SK-MEL-5 (cell line): ENCODE measurements at regions not wholly inside any gene's neighbourhood (a gene's known extent, or its start where the extent isn't known, plus 50 kb on each side); places are given as distances from the start of the nearest gene placed in this dataset.
"Not testable (repeated sequence)": the region's sequence is repeated elsewhere in the genome, so short reads cannot be mapped to it uniquely, and the experiment has no call there.

Source experiments
- DNase-seq: peaks from one replicate; pipeline ENCODE4 v3.0.0-alpha.2; 2016; ENCODE audit warnings: low read depth, low spot score
- in situ Hi-C: cut with HindIII; loops from 2 replicates; pipeline ENCODE4 v1.10.0; 2016; ENCODE audit warnings: low sequenced_read_pairs, high pct_unique_total_duplicates, low pct_unique_long_range_greater_than_20kb

- DNase-seq = no peak
- in situ Hi-C loops = no loop called here
These were observed 567.8 kb downstream of the IPMK start for GRCh38 chr10:57699944-57700343.

DNA sequence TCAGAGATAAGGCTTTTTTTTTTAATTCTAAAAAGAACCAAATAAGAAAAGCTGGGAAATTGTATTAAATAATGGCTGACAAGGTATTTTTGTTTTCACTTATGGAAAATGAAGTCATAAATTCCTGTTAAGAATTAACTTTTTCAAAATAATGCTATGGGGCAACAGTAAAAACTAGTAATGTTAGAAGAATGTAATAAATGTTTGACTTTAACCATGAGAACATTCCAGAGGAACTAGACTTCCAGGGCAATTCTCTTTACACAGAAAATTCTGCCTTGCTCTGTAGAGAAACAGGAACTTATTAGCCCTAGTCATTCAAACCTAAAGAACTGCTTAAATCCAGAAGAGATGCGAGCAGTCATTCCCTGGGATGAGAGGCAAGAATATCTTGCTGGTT is 571.1 kb downstream of the IPMK start:
- in situ Hi-C loops = no loop called here
- DNase-seq = peak; percentile 3

GRCh38 chr10:57694956-57695608 is 572.6 kb downstream of the IPMK start:
- no peak for DNase-seq
- in situ Hi-C loops = no loop called here

GRCh38 chr10:57692255-57692980 is 575.3 kb downstream of the IPMK start:
- DNase-seq = peak; percentile 87
- in situ Hi-C loops = no loop called here

DNA sequence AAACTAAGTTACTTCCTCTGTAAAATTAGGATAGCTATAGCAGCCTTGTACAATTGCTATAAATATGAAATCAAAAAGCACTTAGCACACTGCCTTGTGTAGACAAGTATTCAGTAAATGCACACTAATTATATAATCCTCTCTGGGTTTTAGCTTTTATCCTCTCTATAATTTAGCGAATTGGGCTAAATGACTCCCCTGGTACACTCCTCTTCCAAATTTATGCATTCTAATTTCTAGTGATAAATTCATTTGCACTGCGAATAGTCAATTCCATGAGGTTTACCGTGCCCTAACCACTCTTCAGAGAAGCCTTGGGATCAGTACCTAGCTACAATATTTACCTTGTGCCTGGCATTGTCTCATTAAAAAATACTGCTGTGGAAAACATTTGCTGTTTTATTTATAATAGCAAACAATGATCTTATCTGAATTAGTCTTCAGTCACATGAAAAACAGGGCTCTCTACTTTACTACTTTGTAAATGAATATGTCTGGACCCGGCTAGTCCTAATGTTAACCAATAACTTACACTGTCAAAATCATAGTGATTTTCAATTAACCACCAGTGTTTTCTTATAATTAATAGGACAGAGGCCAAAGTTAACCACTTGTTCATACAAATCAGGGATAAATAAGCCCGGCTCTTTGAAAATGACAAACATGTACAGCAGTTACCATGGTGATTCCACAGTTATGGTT is 577.9 kb downstream of the IPMK start:
- no peak for DNase-seq
- in situ Hi-C loops = no loop called here

GRCh38 chr10:57679916-57680315 is 587.8 kb downstream of the IPMK start:
- in situ Hi-C loops = no loop called here
- DNase-seq = no peak

- in situ Hi-C loops = no loop called here
- DNase-seq = no peak
These were observed 592.6 kb downstream of the IPMK start for GRCh38 chr10:57675125-57675524.

DNA sequence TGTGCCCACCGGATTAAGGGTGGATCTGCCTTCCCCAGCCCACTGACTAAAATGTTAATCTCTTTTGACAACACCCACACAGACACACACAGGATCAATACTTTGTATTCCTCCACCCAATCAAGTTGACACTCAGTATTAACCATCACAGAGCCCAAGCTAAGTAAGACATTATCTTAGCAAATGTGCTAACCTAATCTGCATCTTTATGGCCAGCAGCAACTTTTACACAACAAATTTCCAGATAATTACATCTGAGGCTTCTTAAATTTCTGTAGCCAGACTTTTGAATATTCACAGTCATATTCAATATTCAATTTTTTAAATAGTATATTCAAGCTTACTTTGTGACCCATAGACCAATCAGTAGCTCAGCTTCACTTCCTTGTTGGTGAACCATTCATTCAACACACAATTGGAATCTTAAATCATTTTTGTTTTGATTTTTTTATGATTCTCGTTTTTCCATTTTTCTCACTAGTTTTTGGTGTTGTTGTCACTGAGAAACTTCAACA is 594.2 kb downstream of the IPMK start:
- DNase-seq = no peak
- in situ Hi-C loops = no loop called here

GRCh38 chr10:57664815-57665214 is 602.9 kb downstream of the IPMK start:
- in situ Hi-C loops = no loop called here
- DNase-seq = no peak

DNA sequence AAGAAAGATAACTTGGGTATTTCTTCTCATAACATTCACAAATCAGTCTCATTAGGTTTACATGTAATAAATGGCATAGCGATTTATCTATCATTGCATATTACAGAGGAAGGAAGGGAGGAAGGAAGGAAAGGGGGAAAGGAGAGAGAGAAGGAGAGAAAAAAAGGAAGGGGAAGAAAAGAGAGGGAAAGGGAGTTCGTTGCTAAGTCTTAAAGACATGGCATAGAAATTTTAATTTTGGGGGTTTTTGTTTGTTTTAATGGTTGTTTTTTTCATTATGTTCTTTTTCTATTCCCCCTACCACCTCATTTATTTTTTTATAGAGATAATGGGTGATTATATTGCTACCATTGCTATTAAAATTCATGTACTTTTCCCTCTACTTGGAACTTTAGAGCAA is 604.3 kb downstream of the IPMK start:
- DNase-seq = no peak
- in situ Hi-C loops = no loop called here

- DNase-seq = no peak
- in situ Hi-C loops = no loop called here
These were observed 606.5 kb downstream of the IPMK start for GRCh38 chr10:57661206-57661605.

DNA sequence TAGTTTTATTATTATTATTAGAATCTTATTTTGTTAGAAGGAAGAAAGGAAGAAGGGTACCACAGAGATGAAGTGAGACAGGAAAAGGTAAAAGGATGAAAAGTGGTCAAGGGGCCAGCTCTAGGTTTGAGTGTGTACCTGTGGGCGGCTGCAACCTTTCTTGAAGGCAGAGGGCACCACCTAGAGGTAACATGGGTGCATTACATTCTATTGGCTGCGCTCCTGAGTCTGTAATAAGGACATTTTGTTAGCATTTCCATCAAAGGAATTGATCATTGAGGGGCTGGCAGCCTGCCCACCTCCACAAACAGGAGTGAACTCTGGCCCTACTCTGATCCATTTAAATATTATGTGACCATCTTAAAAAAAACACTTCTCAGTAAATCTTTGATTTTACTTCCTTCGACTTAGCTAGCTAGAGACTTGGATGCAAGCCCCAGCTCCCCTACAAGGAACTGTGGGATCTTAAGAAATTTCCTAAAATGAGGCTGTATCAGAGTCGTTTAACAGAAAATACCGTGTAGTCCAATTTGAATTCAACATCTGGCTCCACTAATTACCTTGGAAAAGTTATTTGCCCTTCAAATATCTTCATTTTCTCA is 610.4 kb downstream of the IPMK start:
- DNase-seq = peak; percentile 63
- in situ Hi-C loops = no loop called here

GRCh38 chr10:57654856-57655255 is 612.8 kb downstream of the IPMK start:
- no peak for DNase-seq
- in situ Hi-C loops = no loop called here

DNA sequence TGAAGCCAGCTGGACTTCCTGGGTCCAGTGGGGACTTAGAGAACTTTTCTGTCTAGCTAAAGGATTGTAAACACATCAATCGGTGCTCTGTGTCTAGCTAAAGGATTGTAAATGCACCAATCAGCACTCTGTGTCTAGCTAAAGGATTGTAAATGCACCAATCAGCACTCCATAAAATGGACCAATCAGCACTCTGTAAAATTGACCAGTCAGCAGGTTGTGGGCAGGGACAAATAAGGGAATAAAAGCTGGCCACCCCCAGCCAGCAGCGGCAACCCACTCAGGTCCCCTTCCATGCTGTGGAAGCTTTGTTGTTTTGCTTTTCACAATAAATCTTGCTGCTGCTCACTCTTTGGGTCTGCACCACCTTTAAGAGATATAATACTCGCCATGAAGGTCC is 622.6 kb downstream of the IPMK start:
- in situ Hi-C loops, DNase-seq: not testable (repeated sequence)

DNA sequence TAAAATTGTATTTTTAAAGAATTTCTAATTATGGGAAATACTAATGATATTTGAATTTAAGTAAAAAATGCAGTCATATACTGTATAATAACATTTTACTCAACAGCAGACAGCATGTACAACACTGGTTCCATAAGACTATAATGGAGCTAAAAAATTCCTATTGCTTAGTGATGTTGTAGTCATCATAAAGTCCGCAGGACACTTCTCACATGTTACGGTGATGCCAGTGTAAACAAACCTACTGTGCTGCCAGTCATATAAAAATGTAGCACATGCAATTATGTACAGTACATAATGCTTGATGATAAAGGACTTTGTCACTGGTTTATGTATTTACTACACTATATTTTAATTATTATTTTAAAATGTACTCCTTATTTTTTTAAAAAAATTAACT is 629.3 kb downstream of the IPMK start:
- in situ Hi-C loops = no loop called here
- no peak for DNase-seq

DNA sequence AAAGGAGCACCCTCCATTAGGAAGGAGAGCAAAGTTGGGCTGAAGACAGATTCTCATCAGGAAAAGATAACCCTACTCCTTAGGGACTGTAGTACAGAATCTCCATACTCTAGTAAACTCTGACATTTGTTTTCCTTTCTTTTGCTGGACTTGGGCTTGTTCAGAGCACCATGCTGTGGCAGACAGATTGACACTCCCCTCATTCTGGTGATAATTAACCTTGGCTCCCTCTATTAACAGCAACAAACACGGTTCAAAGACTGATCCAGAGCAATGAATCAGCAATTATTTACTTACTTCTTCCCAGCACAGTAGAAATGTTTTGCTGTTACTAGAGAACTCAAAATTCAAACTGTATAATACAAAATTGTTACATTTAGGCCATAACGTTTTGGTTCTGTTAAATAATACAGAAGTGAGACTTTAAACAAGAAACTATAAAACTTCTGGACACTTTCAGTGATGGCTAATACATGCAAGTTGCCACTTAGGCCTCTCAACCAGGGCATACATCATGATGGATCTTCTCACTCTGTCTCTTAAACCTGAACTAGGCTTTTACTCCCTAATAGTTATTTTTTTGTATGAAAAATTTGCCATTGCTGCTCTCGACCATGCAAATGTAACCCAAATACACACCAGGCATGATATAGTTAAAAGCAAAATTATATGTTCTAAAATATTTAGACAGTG is 639.0 kb downstream of the IPMK start:
- DNase-seq = no peak
- in situ Hi-C loops = no loop called here

DNA sequence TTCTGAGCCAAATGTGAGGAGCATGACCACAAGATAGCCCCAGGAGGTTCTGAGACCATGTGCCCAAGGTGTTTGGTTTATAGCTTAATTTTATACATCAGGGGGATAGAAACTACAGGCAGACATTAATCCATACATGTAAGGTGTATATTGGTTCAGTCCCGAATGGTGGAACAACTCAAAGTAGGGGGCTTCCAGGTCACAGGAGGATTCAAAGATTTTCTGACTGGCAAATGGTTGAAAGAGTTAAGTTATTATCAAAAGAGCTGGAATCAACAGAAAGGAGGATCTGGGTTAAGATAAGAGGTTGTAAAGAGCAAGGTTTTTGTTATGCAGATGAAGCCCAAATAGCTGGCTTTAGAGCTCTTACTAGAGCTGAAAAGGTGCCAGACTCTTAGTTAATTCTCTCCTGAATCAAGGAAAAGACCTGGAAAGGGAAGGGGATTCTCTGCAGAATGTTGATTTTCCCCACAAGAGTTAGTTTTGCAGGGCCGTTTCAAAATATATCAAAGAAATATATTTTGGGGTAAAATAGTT is 640.0 kb downstream of the IPMK start:
- in situ Hi-C loops = no loop called here
- DNase-seq = no peak
